T-helper 17 cell (primary cell): ENCODE measurements at regions not wholly inside any gene's neighbourhood (a gene's known extent, or its start where the extent isn't known, plus 50 kb on each side); places are given as distances from the start of the nearest gene placed in this dataset.
"Not testable (repeated sequence)": the region's sequence is repeated elsewhere in the genome, so short reads cannot be mapped to it uniquely, and the experiment has no call there.

Source experiments
- ATAC-seq: fragments of 150-1000 bp; cut with Tn5 transposase; 2 replicates; pipeline ENCODE4 v1.10.0; 2021; ENCODE audit warnings: mild to moderate bottlenecking, moderate library complexity
- DNase-seq, 3 donors: peaks; one replicate each; pipeline versions ENCODE4 v3.0.0 to v3.0.0-alpha.2; 2020 to 2021
- H3K9me3 ChIP-seq: one replicate; pipeline ENCODE4 v1.7.0; 2013; ENCODE audit warnings: low read length, mild to moderate bottlenecking; ENCODE audit not compliant: control insufficient read depth, poor library complexity, severe bottlenecking
- H3K27ac Mint-ChIP-seq: one replicate; pipeline ENCODE4 v1.8.0; 2022; ENCODE audit warnings: mild to moderate bottlenecking, moderate library complexity, mixed read lengths
- H3K27me3 Mint-ChIP-seq: one replicate; pipeline ENCODE4 v1.8.0; 2022; ENCODE audit warnings: mixed read lengths
- H3K36me3 Mint-ChIP-seq: one replicate; pipeline ENCODE4 v1.8.0; 2022; ENCODE audit warnings: low read depth, mixed read lengths
- H3K4me1 Mint-ChIP-seq: one replicate; pipeline ENCODE4 v1.8.0; 2022; ENCODE audit warnings: mild to moderate bottlenecking, mixed read lengths
- H3K4me3 Mint-ChIP-seq: one replicate; pipeline ENCODE4 v1.8.0; 2022; ENCODE audit warnings: mild to moderate bottlenecking, moderate library complexity, mixed read lengths

DNA sequence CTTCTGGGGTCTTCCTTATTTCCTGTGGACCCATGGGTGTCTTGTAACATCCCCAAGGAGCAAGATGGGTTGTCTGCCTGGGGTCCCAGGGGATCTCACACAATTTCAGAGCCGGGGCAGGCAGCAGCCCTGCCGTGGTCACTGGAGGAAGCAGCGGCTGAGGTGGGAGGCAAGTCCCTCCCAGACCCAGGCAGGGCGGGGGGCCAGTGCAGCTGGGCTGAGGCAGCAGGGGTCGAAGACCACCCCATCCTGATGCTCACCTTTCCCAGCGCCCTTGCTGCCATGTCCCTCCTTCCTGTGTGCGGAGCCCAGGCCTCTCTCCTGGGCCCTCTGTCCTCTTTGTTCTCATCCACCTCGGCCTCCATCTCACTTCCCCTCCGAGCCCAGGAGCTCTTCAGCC is 583.0 kb upstream of the COBL start:
- no peak for DNase-seq
- no peak overlapping the region for H3K4me3 Mint-ChIP-seq
- no peak for ATAC-seq
- no peaks in the 10 kb centered on the region for H3K36me3 Mint-ChIP-seq
- no peaks in the 10 kb centered on the region for H3K4me1 Mint-ChIP-seq
- no peak overlapping the region for H3K27ac Mint-ChIP-seq
- H3K27me3 Mint-ChIP-seq: no peaks in the 10 kb centered on the region
- no peaks in the 10 kb centered on the region for H3K9me3 ChIP-seq

DNA sequence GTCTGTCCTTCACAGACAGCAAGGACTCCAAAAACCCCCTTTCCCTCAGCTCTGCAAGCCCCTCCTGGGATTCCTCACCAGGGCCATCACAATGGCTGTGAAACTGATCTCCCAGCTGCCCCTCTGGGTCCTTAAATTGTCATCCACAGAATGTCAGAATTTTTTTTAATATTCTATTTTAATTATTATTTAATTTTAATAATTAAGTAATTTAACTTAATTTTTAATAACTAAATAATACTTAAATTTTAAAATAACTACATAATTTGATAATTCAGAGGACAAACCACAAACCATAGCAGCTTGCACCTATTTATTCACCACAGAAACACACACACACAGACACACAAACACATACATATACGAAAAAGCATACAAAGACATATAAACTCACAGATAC is 565.8 kb upstream of the COBL start:
- H3K27ac Mint-ChIP-seq: no peak overlapping the region

DNA sequence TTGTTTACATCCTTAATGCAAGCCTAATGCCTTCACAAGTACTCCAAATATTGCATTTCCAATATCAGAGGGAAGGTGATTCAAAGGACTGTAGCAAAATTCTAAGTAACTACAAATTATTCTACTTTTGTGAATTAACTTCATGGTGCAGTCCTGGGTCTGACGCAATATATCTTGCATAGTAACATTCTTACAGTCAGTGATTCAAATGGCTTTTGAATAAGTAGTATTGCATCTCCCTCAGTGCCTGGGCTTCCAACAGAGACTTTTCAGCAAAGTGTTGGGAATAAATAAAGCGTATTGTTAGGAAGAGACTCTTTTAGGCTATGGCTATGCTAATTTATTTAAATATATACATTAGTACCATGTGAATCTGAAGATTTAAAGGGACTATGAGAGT is 564.7 kb upstream of the COBL start:
- ATAC-seq: no peak
- peaks cover 2% of the 10 kb centered on the region for H3K9me3 ChIP-seq
- Mint-ChIP-seq H3K4me1 (no peaks in the 10 kb centered on the region), H3K4me3 (no peak overlapping the region), H3K36me3 (no peaks in the 10 kb centered on the region), H3K27ac (no peak overlapping the region), H3K27me3 (no peaks in the 10 kb centered on the region)
- DNase-seq: no peak

More for the DNA sequence above, 565.8 kb upstream of the COBL start:
- DNase-seq (no peak), ATAC-seq (no peak)
- Mint-ChIP-seq H3K4me3 (no peak overlapping the region), H3K36me3 (no peaks in the 10 kb centered on the region), H3K27me3 (no peaks in the 10 kb centered on the region), H3K4me1 (no peaks in the 10 kb centered on the region)
- H3K9me3 ChIP-seq: peaks cover 2% of the 10 kb centered on the region

DNA sequence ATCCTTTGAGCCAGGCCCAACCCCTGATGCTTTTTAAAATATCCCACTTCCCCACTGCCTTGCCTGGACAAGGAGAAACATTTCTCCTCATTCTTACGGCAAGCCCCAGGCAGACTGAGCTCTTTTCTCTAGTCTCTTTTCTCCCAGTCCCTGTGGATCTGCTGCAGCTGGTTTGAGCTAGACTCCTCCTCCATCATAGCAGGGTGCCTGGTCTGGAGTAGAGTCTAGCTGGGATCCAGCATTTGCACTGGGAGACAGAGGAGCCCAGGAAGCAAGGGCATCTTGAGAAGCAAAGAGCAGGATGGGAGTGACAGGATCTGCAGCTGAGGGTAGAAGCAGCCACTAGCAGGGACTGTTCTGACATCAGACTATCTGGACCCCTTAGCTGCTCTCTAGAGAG is 562.3 kb upstream of the COBL start:
- H3K4me3 Mint-ChIP-seq: no peak overlapping the region
- ATAC-seq (no peak), DNase-seq (no peak)
- no peak overlapping the region for H3K27ac Mint-ChIP-seq
- no peaks in the 10 kb centered on the region for H3K4me1 Mint-ChIP-seq
- H3K36me3 Mint-ChIP-seq: no peaks in the 10 kb centered on the region
- peaks cover 2% of the 10 kb centered on the region for H3K9me3 ChIP-seq
- no peaks in the 10 kb centered on the region for H3K27me3 Mint-ChIP-seq

DNA sequence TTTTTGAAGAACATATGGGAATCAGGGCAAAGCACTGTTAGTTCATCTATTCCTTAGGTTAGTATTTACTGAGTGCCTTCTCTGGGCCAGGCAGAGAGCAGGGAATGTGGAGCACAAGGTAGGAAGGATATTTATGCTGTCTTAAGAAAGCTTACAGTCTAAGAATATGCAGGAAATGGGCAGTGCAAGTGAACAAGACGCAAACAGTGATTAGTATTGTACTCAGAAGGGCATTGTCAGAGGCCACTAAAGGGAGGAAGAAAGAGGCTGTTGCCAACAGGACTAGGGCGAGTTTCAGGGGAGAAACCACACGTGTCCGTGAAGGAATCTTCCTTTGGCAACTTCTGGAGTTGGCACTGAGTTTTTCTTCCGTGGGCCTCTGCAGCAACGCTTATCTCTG is 552.8 kb upstream of the COBL start:
- no peak for ATAC-seq
- no peak overlapping the region for H3K27ac Mint-ChIP-seq
- DNase-seq: no peak
- no peaks in the 10 kb centered on the region for H3K9me3 ChIP-seq
- H3K4me1 Mint-ChIP-seq: no peaks in the 10 kb centered on the region
- no peaks in the 10 kb centered on the region for H3K27me3 Mint-ChIP-seq
- H3K4me3 Mint-ChIP-seq: no peak overlapping the region
- no peaks in the 10 kb centered on the region for H3K36me3 Mint-ChIP-seq

DNA sequence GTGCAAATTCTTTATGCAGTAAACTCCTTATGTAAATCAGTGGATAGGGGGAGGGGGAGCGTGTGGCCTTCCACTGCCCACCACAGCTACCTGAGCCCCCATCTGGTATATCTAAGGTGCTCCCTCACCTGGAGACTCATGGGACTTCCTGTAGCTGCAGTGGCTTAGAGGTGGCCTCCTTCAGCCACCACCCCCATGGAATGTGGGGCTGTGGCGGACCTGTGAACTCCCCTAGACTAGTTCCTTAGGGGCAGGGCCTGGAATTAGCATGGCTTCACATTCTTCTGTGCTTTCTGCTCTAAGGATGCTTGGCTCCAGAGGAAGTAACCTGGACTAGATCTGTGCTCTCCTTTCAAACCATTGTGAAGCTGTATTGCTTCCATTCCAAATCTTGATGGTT is 550.5 kb upstream of the COBL start:
- DNase-seq (no peak), ATAC-seq (no peak)
- no peak overlapping the region for H3K27ac Mint-ChIP-seq

DNA sequence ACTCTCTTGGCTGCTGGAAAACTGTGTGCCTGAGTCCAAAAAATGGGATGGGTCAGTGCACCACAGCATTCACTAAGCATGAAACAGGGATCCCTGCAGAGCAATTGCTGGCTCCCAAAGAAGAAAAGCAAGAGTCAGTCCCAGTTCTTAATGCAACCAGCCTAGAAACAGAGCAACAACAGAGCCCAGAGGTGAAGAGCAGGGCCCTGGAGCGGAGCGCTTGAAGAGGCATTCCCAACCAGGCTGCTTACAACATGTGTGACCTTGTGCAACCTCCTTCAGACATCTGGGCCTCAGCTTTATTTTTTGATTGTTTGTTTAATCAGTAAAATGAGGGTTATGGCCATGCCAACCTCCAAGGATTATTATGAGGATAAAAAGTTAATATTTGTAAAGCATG is 543.7 kb upstream of the COBL start:
- H3K9me3 ChIP-seq: no peaks in the 10 kb centered on the region
- ATAC-seq (no peak), DNase-seq (no peak)
- Mint-ChIP-seq H3K27me3 (no peaks in the 10 kb centered on the region), H3K4me3 (no peak overlapping the region), H3K36me3 (no peaks in the 10 kb centered on the region), H3K4me1 (no peaks in the 10 kb centered on the region), H3K27ac (no peak overlapping the region)

More for the DNA sequence above, 550.5 kb upstream of the COBL start:
- H3K27me3 Mint-ChIP-seq: no peaks in the 10 kb centered on the region
- H3K4me3 Mint-ChIP-seq: no peak overlapping the region
- H3K36me3 Mint-ChIP-seq: no peaks in the 10 kb centered on the region
- no peaks in the 10 kb centered on the region for H3K4me1 Mint-ChIP-seq
- no peaks in the 10 kb centered on the region for H3K9me3 ChIP-seq

DNA sequence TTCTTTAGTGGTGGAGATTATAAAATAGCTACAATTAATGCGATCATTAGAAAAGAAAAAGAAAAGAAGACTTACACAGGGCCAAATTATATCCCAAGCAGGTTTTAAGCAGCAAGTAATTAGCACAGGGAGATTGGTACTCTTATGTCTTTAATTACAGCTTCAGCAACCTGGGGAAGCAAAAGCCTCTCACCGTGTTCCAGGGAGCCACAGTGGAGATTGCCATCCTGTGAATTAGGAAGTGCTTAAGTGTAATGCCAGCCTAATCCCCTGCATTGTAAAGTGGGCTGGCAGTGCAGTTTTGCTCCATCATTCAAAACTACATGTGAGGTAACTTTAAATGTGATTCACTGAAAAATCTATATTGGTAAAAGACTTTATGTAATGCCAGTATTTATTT is 533.5 kb upstream of the COBL start:
- ATAC-seq (no peak), DNase-seq (no peak)
- Mint-ChIP-seq H3K4me1 (no peaks in the 10 kb centered on the region), H3K27ac (no peak overlapping the region), H3K4me3 (no peak overlapping the region), H3K36me3 (no peaks in the 10 kb centered on the region), H3K27me3 (no peaks in the 10 kb centered on the region)
- no peaks in the 10 kb centered on the region for H3K9me3 ChIP-seq

DNA sequence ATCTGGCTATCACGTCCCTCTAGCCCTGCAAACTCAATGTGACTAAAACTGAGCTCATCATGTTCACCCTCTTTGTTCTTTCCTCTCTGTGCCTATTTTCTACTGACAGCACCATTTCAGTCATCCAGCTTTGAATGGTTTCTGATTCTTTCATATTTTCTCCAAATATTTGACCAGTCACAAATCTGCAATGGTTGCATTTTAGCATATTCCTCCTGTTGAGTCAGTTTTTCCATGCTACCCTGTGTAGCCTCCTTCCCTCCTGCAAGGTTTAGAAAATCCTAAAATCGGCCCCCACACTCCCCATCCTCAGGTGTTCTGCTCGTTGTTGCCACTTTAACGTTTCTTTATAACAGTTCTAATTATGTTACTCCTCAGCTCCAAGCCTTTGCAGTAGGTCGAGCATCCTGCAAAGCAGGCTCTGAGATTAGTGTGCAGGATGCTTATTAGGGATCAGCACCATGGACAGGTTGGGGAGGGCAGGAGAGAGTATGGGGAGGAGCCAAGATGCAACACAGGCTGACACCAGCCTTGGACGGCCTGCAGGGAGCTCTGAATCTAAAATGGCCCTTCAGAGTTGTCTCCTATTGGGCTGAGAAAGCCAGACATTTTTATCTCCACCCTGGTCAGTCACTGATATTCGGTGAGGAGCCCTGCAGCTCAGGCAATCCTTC is 531.0 kb upstream of the COBL start:
- no peak for DNase-seq
- no peaks in the 10 kb centered on the region for H3K9me3 ChIP-seq
- no peaks in the 10 kb centered on the region for H3K4me1 Mint-ChIP-seq
- no peak overlapping the region for H3K4me3 Mint-ChIP-seq
- no peaks in the 10 kb centered on the region for H3K27me3 Mint-ChIP-seq
- H3K36me3 Mint-ChIP-seq: no peaks in the 10 kb centered on the region
- no peak overlapping the region for H3K27ac Mint-ChIP-seq
- ATAC-seq: no peak

DNA sequence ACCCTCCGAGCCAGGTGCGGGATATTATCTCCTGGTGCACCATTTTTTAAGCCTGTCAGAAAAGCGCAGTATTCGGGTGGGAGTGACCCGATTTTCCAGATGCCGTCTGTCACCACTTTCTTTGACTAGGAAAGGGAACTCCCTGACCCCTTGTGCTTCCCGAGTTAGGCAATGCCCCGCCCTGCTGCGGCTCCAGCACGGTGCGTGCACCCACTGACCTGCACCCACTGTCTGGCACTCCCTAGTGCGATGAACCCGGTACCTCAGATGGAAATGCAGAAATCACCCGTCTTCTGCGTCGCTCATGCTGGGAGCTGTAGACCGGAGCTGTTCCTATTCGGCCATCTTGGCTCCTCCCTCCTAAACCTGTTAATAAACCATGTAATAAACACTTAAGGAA is 522.5 kb upstream of the COBL start:
- H3K27me3 Mint-ChIP-seq, H3K4me1 Mint-ChIP-seq, DNase-seq, H3K9me3 ChIP-seq, H3K36me3 Mint-ChIP-seq, H3K27ac Mint-ChIP-seq, ATAC-seq, H3K4me3 Mint-ChIP-seq: not testable (repeated sequence)

DNA sequence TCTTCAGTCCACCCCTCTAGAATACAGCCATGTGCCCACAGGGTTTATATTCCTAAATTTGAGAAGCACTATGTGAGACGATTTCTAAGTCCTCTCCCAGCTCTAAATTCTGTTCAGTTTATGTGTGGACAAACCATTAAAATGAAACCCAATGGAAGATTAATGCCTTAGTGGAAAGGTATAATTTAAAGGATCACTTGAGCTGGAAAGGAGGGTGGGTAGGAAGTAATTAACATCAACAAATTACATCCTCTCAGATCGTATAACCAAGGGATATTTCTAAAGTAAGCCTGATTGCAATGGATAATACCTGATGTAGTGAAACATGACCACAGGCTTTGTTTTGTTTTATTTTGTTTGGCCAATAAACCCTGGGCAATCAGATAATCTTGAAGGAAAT is 511.0 kb upstream of the COBL start:
- H3K4me1 Mint-ChIP-seq: no peaks in the 10 kb centered on the region
- no peaks in the 10 kb centered on the region for H3K9me3 ChIP-seq
- no peak for DNase-seq
- ATAC-seq: no peak
- H3K36me3 Mint-ChIP-seq: no peaks in the 10 kb centered on the region
- H3K27me3 Mint-ChIP-seq: no peaks in the 10 kb centered on the region
- H3K4me3 Mint-ChIP-seq: no peak overlapping the region
- no peak overlapping the region for H3K27ac Mint-ChIP-seq

DNA sequence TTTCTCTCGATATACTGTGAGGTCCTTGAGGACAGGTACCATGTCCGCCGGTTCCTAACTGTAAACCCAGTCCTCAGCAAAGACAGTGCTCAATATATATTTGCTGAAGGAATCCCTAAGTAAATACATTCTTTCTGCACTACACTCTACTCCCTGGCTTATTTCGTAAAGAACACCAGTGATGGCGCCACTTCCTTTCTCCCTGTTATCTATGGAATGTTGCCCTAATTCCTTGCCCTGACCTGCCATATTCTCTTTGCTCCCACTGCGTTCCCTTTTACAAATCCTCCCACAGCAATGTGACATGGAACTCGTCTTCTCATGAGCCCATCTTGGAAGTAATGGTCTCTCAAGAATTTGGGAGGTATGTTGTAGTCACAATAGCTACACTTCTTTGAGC is 507.4 kb upstream of the COBL start:
- no peak for ATAC-seq
- Mint-ChIP-seq H3K36me3 (no peaks in the 10 kb centered on the region), H3K4me3 (no peak overlapping the region), H3K4me1 (no peaks in the 10 kb centered on the region), H3K27me3 (no peaks in the 10 kb centered on the region), H3K27ac (no peak overlapping the region)
- no peak for DNase-seq
- H3K9me3 ChIP-seq: peaks cover 4% of the 10 kb centered on the region

DNA sequence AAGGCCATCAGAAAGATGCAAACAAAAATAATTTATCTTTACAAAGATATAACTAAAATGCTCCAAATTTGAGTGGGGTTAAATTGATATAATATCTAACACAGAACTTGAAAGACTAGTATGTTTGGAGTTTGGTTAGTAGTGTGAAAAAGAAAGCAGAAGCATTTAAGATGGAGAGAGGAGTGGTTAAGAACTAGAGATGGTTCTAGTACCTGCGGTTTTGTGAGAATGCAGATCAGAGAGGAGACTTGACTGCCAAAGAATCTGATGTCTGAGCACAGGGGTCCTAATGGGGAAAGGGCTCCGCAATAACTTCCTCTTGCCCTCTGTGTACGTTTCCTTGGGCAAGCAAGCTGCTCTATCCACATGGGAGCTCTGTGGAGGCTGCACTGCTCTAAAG is 506.8 kb upstream of the COBL start:
- no peak overlapping the region for H3K27ac Mint-ChIP-seq
- H3K9me3 ChIP-seq: peaks cover 4% of the 10 kb centered on the region
- H3K4me3 Mint-ChIP-seq: no peak overlapping the region
- H3K4me1 Mint-ChIP-seq: no peaks in the 10 kb centered on the region
- no peaks in the 10 kb centered on the region for H3K36me3 Mint-ChIP-seq
- H3K27me3 Mint-ChIP-seq: no peaks in the 10 kb centered on the region
- ATAC-seq (no peak), DNase-seq (no peak)

DNA sequence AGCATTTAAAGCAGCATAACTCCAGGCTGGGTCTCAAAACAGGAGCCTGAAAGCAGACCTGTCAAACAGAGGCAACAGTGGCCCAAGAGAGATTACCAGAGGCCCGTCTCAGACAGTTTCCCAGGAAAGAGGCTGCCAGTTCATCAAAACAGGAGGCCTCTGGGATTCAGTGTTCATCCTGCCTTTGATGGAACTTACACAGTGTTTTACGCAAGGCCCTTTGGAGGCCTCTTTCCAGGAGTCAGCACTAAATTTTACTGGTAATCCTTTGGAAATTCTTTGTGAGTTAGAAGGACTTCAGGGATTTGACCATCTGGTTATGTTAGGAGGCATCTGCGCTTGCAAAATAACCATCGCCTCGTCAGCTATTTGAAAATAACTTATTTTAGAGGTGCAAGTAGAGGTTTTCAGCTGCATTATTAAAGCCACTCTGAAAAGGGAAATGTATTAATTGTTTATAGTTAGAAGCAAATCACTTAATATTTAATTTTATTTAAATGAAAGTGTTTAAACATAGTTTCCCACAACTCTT is 501.2 kb upstream of the COBL start:
- no peaks in the 10 kb centered on the region for H3K27me3 Mint-ChIP-seq
- H3K9me3 ChIP-seq: peaks cover 4% of the 10 kb centered on the region
- no peak overlapping the region for H3K4me3 Mint-ChIP-seq
- DNase-seq (no peak), ATAC-seq (no peak)
- no peak overlapping the region for H3K27ac Mint-ChIP-seq
- H3K4me1 Mint-ChIP-seq: no peaks in the 10 kb centered on the region
- no peaks in the 10 kb centered on the region for H3K36me3 Mint-ChIP-seq
